ENCODE measurements at regions not wholly inside any gene's neighbourhood (a gene's known extent, or its start where the extent isn't known, plus 50 kb on each side); places are given as distances from the start of the nearest gene placed in this dataset.

GRCh38 chr6:91580635-91581034 lies 993.8 kb upstream of the MAP3K7 start:
- BruUV-seq (replicated peaks) = no TSS peak
- ChIA-PET POLR2A (ENCODE audit: unreplicated experiment) (no interaction called here), CTCF (no interaction called here)
- Histone ChIP-seq H3K4me1 (replicated peaks; ENCODE audit: insufficient read depth) (no peaks in the 10 kb centered on the region), H4K20me1 (ENCODE audit: insufficient read depth) (no peaks in the 10 kb centered on the region), H3F3A (ENCODE audit: insufficient read depth, low read depth) (no peaks in the 10 kb centered on the region), H3K4me3 (no peak overlapping the region), H3K27ac (no peak overlapping the region), H3K27me3 (ENCODE audit: insufficient read depth, low read depth) (no peaks in the 10 kb centered on the region), H2AFZ (no peak overlapping the region), H3K4me2 (no peak overlapping the region), H3K9me2 (ENCODE audit: insufficient read depth) (no peaks in the 10 kb centered on the region), H3K36me3 (ENCODE audit: low read depth) (no peaks in the 10 kb centered on the region), H3K79me2 (ENCODE audit: low read depth) (no peaks in the 10 kb centered on the region), H3K9me3 (ENCODE audit: insufficient read depth, low read depth) (no peaks in the 10 kb centered on the region)
- no peak for DNase-seq
- intact Hi-C loops (cut with micrococcal nuclease; ENCODE audit: unreplicated experiment) = no loop called here
- TF ChIP-seq EZH2 (IDR thresholded peaks at IDR 0.05; ENCODE audit: low read depth) (no peak), CTCF (conservative IDR thresholded peaks at IDR 0.05) (no peak)

- H3K4me3 ChIP-seq = no peak overlapping the region
- no peaks in the 10 kb centered on the region for H4K20me1 ChIP-seq (ENCODE audit: insufficient read depth)
- no peaks in the 10 kb centered on the region for H3K4me1 ChIP-seq (replicated peaks; ENCODE audit: insufficient read depth)
- ChIA-PET CTCF (no interaction called here), POLR2A (ENCODE audit: unreplicated experiment) (no interaction called here)
- intact Hi-C loops (cut with micrococcal nuclease; ENCODE audit: unreplicated experiment) = no loop called here
- no peaks in the 10 kb centered on the region for H3K36me3 ChIP-seq (ENCODE audit: low read depth)
- BruUV-seq (replicated peaks) = no TSS peak
- TF ChIP-seq CTCF (conservative IDR thresholded peaks at IDR 0.05) (no peak), EZH2 (IDR thresholded peaks at IDR 0.05; ENCODE audit: low read depth) (no peak)
- H3K27me3 ChIP-seq (ENCODE audit: insufficient read depth, low read depth) = no peaks in the 10 kb centered on the region
- H3K4me2 ChIP-seq = no peak overlapping the region
- no peak overlapping the region for H3K27ac ChIP-seq
- H3K79me2 ChIP-seq (ENCODE audit: low read depth) = no peaks in the 10 kb centered on the region
- no peaks in the 10 kb centered on the region for H3F3A ChIP-seq (ENCODE audit: insufficient read depth, low read depth)
- no peak overlapping the region for H2AFZ ChIP-seq
- no peak for DNase-seq
- H3K9me3 ChIP-seq (ENCODE audit: insufficient read depth, low read depth) = no peaks in the 10 kb centered on the region
- H3K9me2 ChIP-seq (ENCODE audit: insufficient read depth) = no peaks in the 10 kb centered on the region
These were observed 988.2 kb upstream of the MAP3K7 start for GRCh38 chr6:91575032-91575431.

GRCh38 chr6:91573826-91574416 lies 987.0 kb upstream of the MAP3K7 start:
- Histone ChIP-seq H3K27ac (no peak overlapping the region), H3K9me2 (ENCODE audit: insufficient read depth) (no peaks in the 10 kb centered on the region), H3K4me2 (no peak overlapping the region), H3K9me3 (ENCODE audit: insufficient read depth, low read depth) (no peaks in the 10 kb centered on the region), H2AFZ (no peak overlapping the region), H3K27me3 (ENCODE audit: insufficient read depth, low read depth) (no peaks in the 10 kb centered on the region), H3K4me1 (replicated peaks; ENCODE audit: insufficient read depth) (no peaks in the 10 kb centered on the region), H3K36me3 (ENCODE audit: low read depth) (no peaks in the 10 kb centered on the region), H3K79me2 (ENCODE audit: low read depth) (no peaks in the 10 kb centered on the region), H3F3A (ENCODE audit: insufficient read depth, low read depth) (no peaks in the 10 kb centered on the region), H4K20me1 (ENCODE audit: insufficient read depth) (no peaks in the 10 kb centered on the region), H3K4me3 (no peak overlapping the region)
- no TSS peak for BruUV-seq (replicated peaks)
- TF ChIP-seq EZH2 (IDR thresholded peaks at IDR 0.05; ENCODE audit: low read depth) (no peak), CTCF (conservative IDR thresholded peaks at IDR 0.05) (no peak)
- ChIA-PET CTCF (no interaction called here), POLR2A (ENCODE audit: unreplicated experiment) (no interaction called here)
- intact Hi-C loops (cut with micrococcal nuclease; ENCODE audit: unreplicated experiment) = no loop called here
- no peak for DNase-seq
